Stimulated activated CD4-positive, alpha-beta T cell treated with anti-CD3 and anti-CD28 coated beads, Interleukin-4, amount 100 ng/mL, for 1 hour (primary cell): ENCODE measurements at regions not wholly inside any gene's neighbourhood (a gene's known extent, or its start where the extent isn't known, plus 50 kb on each side); places are given as distances from the start of the nearest gene placed in this dataset.
"Not testable (repeated sequence)": the region's sequence is repeated elsewhere in the genome, so short reads cannot be mapped to it uniquely, and the experiment has no call there.

Experiments
- DNase-seq: peaks from one replicate; pipeline ENCODE4 v3.0.0-alpha.2; 2020

- no peak for DNase-seq
Observed at GRCh38 chr7:50251765-50252164, 52.8 kb upstream of the IKZF1 start.

- no peak for DNase-seq
Observed at GRCh38 chr7:50246551-50246950, 58.0 kb upstream of the IKZF1 start.

GRCh38 chr7:50242111-50242510, 62.4 kb upstream of the IKZF1 start:
- not testable (repeated sequence) for DNase-seq

GRCh38 chr7:50240699-50241098, 63.8 kb upstream of the IKZF1 start:
- DNase-seq, result not testable (repeated sequence)

- no peak for DNase-seq
Observed at GRCh38 chr7:50229964-50230363, 74.6 kb upstream of the IKZF1 start.

- no peak for DNase-seq
Observed at GRCh38 chr7:50228148-50228547, 76.4 kb upstream of the IKZF1 start.

GRCh38 chr7:50227726-50228125, 76.8 kb upstream of the IKZF1 start:
- DNase-seq, result no peak

GRCh38 chr7:50226669-50227068, 77.8 kb upstream of the IKZF1 start:
- DNase-seq, result no peak

- DNase-seq, result no peak
Observed at GRCh38 chr7:50226145-50226544, 78.4 kb upstream of the IKZF1 start.

- DNase-seq, result no peak
Observed at GRCh38 chr7:50221433-50221832, 83.1 kb upstream of the IKZF1 start.

- no peak for DNase-seq
Observed at GRCh38 chr7:50221028-50221427, 83.5 kb upstream of the IKZF1 start.

GRCh38 chr7:50220273-50220672, 84.2 kb upstream of the IKZF1 start:
- DNase-seq, result no peak

- no peak for DNase-seq
Observed at GRCh38 chr7:50217821-50218281, 86.7 kb upstream of the IKZF1 start.

- no peak for DNase-seq
Observed at GRCh38 chr7:50217401-50217800, 87.1 kb upstream of the IKZF1 start.

GRCh38 chr7:50216626-50217025, 87.9 kb upstream of the IKZF1 start:
- no peak for DNase-seq

- no peak for DNase-seq
Observed at GRCh38 chr7:50214771-50215170, 89.7 kb upstream of the IKZF1 start.

GRCh38 chr7:50214126-50214670, 90.3 kb upstream of the IKZF1 start:
- DNase-seq, result no peak

GRCh38 chr7:50213622-50214017, 90.9 kb upstream of the IKZF1 start:
- no peak for DNase-seq

GRCh38 chr7:50212666-50213621, 91.6 kb upstream of the IKZF1 start:
- no peak for DNase-seq

GRCh38 chr7:50212016-50212325, 92.5 kb upstream of the IKZF1 start:
- DNase-seq, result no peak

GRCh38 chr7:50211130-50212015, 93.1 kb upstream of the IKZF1 start:
- no peak for DNase-seq

GRCh38 chr7:50210706-50211115, 93.8 kb upstream of the IKZF1 start:
- no peak for DNase-seq

- peak; percentile 54 for DNase-seq
Observed at GRCh38 chr7:50209461-50210135, 94.9 kb upstream of the IKZF1 start.
